Activated T-cell treated with anti-CD3 and anti-CD28 coated beads, Interleukin-2, amount 50 U/mL, for 48 hours (primary cell): ENCODE measurements at regions not wholly inside any gene's neighbourhood (a gene's known extent, or its start where the extent isn't known, plus 50 kb on each side); places are given as distances from the start of the nearest gene placed in this dataset.

Source experiments
- DNase-seq, 2 experiments: peaks; one replicate each; pipeline ENCODE4 v3.0.0-alpha.2; 2020

- DNase-seq, result no peak
These were observed 311.0 kb downstream of the KCNRG start for GRCh38 chr13:50326271-50326670.

- DNase-seq, result no peak
These were observed 311.6 kb downstream of the KCNRG start for GRCh38 chr13:50326811-50327210.

GRCh38 chr13:50334115-50334778 lies 319.0 kb downstream of the KCNRG start:
- DNase-seq, result no peak

GRCh38 chr13:50334944-50335343 lies 319.7 kb downstream of the KCNRG start:
- DNase-seq, result no peak

GRCh38 chr13:50339271-50339670 lies 324.0 kb downstream of the KCNRG start:
- DNase-seq, result no peak

GRCh38 chr13:50340146-50340545 lies 324.9 kb downstream of the KCNRG start:
- DNase-seq, result no peak

GRCh38 chr13:50340551-50341287 lies 325.5 kb downstream of the KCNRG start:
- DNase-seq, result no peak

- DNase-seq, result no peak
These were observed 326.3 kb downstream of the KCNRG start for GRCh38 chr13:50341526-50341925.

- no peak for DNase-seq
These were observed 329.5 kb downstream of the KCNRG start for GRCh38 chr13:50344717-50345116.

GRCh38 chr13:50345804-50346203 lies 330.6 kb downstream of the KCNRG start:
- no peak for DNase-seq

GRCh38 chr13:50348371-50348770 lies 333.1 kb downstream of the KCNRG start:
- no peak for DNase-seq

- no peak for DNase-seq
These were observed 337.7 kb downstream of the KCNRG start for GRCh38 chr13:50352720-50353480.

- no peak for DNase-seq
These were observed 338.6 kb downstream of the KCNRG start for GRCh38 chr13:50353651-50354415.

- DNase-seq, result no peak
These were observed 340.6 kb downstream of the KCNRG start for GRCh38 chr13:50355797-50356196.

- DNase-seq, result no peak
These were observed 341.9 kb downstream of the KCNRG start for GRCh38 chr13:50357136-50357535.

GRCh38 chr13:50357586-50358118 lies 342.4 kb downstream of the KCNRG start:
- no peak for DNase-seq

- no peak for DNase-seq
These were observed 343.2 kb downstream of the KCNRG start for GRCh38 chr13:50358231-50359040.

GRCh38 chr13:50359041-50359367 lies 343.8 kb downstream of the KCNRG start:
- DNase-seq, result no peak

- peak; percentile 27 to 36 for DNase-seq
These were observed 344.5 kb downstream of the KCNRG start for GRCh38 chr13:50359779-50360178.

GRCh38 chr13:50360637-50361036 lies 345.4 kb downstream of the KCNRG start:
- DNase-seq, result no peak

- DNase-seq, result no peak
These were observed 346.0 kb downstream of the KCNRG start for GRCh38 chr13:50361282-50361681.
